Keratinocyte (primary cell): ENCODE measurements at regions not wholly inside any gene's neighbourhood (a gene's known extent, or its start where the extent isn't known, plus 50 kb on each side); places are given as distances from the start of the nearest gene placed in this dataset.

ENCODE experiments used
- DNase-seq: peaks from one replicate; pipeline ENCODE4 v3.0.0-alpha.2; 2011; ENCODE audit warnings: low read depth, missing footprints, low spot score
- FAIRE-seq: peaks from 2 replicates; lab custom pipeline; 2011; peaks lifted over from hg19 to GRCh38; lab: Jason Lieb, UNC
- H2AFZ ChIP-seq: 2 replicates; pipeline ENCODE4 v1.6.0; 2012; ENCODE audit warnings: low read length, control low read depth, inconsistent platforms; ENCODE audit not compliant: control insufficient read depth
- H3K27ac ChIP-seq: 2 replicates; pipeline ENCODE4 v1.5.1; 2011; ENCODE audit warnings: low read length; ENCODE audit not compliant: control insufficient read depth, insufficient read depth
- H3K27me3 ChIP-seq: 3 replicates; pipeline ENCODE4 v1.6.0; 2011; ENCODE audit warnings: low read length; ENCODE audit not compliant: control insufficient read depth, insufficient read depth; ENCODE audit errors: extremely low read depth
- H3K36me3 ChIP-seq, 2 experiments: 2 replicates in 1 of 2; 3 replicates in 1 of 2; pipeline ENCODE4 v1.5.1; 2011; ENCODE audit warnings: low read length in 2 of 2, mild to moderate bottlenecking in 1 of 2; ENCODE audit not compliant: control insufficient read depth in 2 of 2, insufficient read depth in 2 of 2; ENCODE audit errors: extremely low read depth in 1 of 2
- H3K4me1 ChIP-seq: 3 replicates; pipeline ENCODE4 v1.5.1; 2011; ENCODE audit warnings: low read length; ENCODE audit not compliant: control insufficient read depth, insufficient read depth; ENCODE audit errors: extremely low read depth
- H3K4me2 ChIP-seq: 3 replicates; pipeline ENCODE4 v1.6.0; 2011; ENCODE audit warnings: low read depth, low read length; ENCODE audit not compliant: control insufficient read depth, insufficient read depth; ENCODE audit errors: extremely low read depth
- H3K4me3 ChIP-seq, 3 experiments: fragments of 200-600 bp in 1 of 3; sonication (generic) in 1 of 3; 2 replicates in 2 of 3; 3 replicates in 1 of 3; pipeline ENCODE4 v1.5.1; 2011 to 2016; ENCODE audit warnings: low read length in 3 of 3, mild to moderate bottlenecking in 3 of 3, control low read depth in 2 of 3, inconsistent platforms in 1 of 3, low read depth in 1 of 3, mixed read lengths in 1 of 3, mixed run types in 1 of 3, moderate library complexity in 1 of 3; ENCODE audit not compliant: control insufficient read depth in 2 of 3, insufficient read depth in 2 of 3; ENCODE audit errors: extremely low read depth in 1 of 3
- H3K79me2 ChIP-seq: 2 replicates; pipeline ENCODE4 v1.6.0; 2012; ENCODE audit warnings: low read length; ENCODE audit not compliant: control insufficient read depth, insufficient read depth
- H3K9ac ChIP-seq: 3 replicates; pipeline ENCODE4 v1.6.0; 2011; ENCODE audit warnings: low read length; ENCODE audit not compliant: control insufficient read depth, insufficient read depth; ENCODE audit errors: extremely low read depth
- H3K9me1 ChIP-seq: 3 replicates; pipeline ENCODE4 v1.6.0; 2011; ENCODE audit warnings: low read length; ENCODE audit not compliant: control insufficient read depth, insufficient read depth; ENCODE audit errors: extremely low read depth
- H3K9me3 ChIP-seq: 2 replicates; pipeline ENCODE4 v1.5.1; 2012; ENCODE audit warnings: low read depth, low read length; ENCODE audit not compliant: control insufficient read depth
- H4K20me1 ChIP-seq: 3 replicates; pipeline ENCODE4 v1.6.0; 2011; ENCODE audit warnings: low read length; ENCODE audit not compliant: control insufficient read depth, insufficient read depth; ENCODE audit errors: extremely low read depth
- CTCF ChIP-seq, 3 experiments: IDR thresholded peaks in 1 of 3; conservative IDR thresholded peaks in 1 of 3; optimal IDR thresholded peaks in 1 of 3; 2 replicates in 2 of 3; 3 replicates in 1 of 3; pipeline versions ENCODE3 to v1.5.1; 2011; ENCODE audit warnings: low read length in 3 of 3, mild to moderate bottlenecking in 3 of 3, moderate library complexity in 2 of 3, control low read depth in 1 of 3, inconsistent platforms in 1 of 3; ENCODE audit not compliant: insufficient read depth in 2 of 3; ENCODE audit errors: extremely low read depth in 1 of 3
- EZH2 ChIP-seq: IDR thresholded peaks from one replicate; pipeline ENCODE4 v1.6.1; 2012; ENCODE audit warnings: inconsistent platforms, mild to moderate bottlenecking, low read length, moderate library complexity
- dilution Hi-C: fragments of 300-500 bp; cut with MboI; formaldehyde crosslinking; loops from one replicate; pipeline ENCODE4 v1.7.0; 2020; ENCODE audit warnings: low sequenced_read_pairs; ENCODE audit not compliant: extremely low pct_ligation_motif_present

DNA sequence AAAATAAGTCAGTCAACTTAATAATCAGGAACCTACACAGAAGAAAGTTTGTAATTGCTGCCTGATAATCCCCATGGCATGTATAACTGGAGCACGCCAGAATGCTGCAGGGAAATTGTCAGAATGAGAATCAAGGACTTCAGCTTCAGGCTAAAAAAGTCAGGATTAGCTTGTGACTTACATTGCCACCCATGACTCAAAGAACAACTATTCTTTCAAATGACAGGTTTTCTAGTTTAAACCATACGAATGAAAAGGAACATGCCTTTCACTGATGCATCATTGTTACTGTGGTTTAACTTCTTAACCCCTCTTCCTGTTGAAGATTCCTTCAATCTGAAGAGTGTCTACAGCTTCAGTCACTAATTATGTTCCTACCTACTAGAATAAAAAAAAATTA is 112.4 kb downstream of the ISL1 start:
- Histone ChIP-seq H3K79me2 (no peaks in the 10 kb centered on the region), H4K20me1 (no peaks in the 10 kb centered on the region), H3K27me3 (no peaks in the 10 kb centered on the region), H3K9ac (no peak overlapping the region), H3K27ac (peak overlapping the region; percentile 55), H3K4me3 (peak overlapping the region in 1 of 3 experiments; percentile 40), H3K36me3 (no peaks in the 10 kb centered on the region), H3K4me2 (peak overlapping the region; percentile 67), H3K9me1 (no peaks in the 10 kb centered on the region), H3K9me3 (no peaks in the 10 kb centered on the region), H2AFZ (no peak overlapping the region), H3K4me1 (peaks cover 24% of the 10 kb centered on the region)
- TF ChIP-seq EZH2 = no peak
- no peak for TF ChIP-seq CTCF (optimal IDR thresholded peaks at IDR 0.05 in 1 of 3, IDR thresholded peaks at IDR 0.05 in 1 of 3, conservative IDR thresholded peaks at IDR 0.05 in 1 of 3; ENCODE audit: extremely low read depth in 1 of 3, insufficient read depth in 2 of 3, low read length in 3 of 3)
- dilution Hi-C loops = no loop called here
- DNase-seq (peak; percentile 44), FAIRE-seq (peak; percentile 95)

DNA sequence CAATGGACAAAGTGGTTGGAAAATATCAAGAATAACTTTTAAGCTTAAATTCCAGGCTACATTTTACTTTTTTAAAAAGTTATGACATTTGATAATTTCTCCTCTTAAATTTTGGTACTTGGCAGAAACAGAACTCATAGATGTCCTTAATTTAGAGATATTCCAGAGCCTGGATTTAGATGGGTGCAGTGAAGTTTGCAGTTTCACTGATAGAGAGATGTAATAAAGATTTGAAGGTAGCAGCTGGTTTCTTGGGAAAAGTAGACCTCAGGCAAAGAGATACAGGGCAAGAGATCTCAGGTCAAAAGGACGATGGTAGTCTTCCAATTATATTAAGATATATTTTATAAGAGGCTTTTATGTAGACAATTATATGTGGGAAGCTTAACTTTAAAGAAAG is 134.6 kb downstream of the ISL1 start:
- Histone ChIP-seq H3K27ac (no peak overlapping the region), H3K9ac (no peak overlapping the region), H3K9me3 (no peaks in the 10 kb centered on the region), H3K4me2 (no peak overlapping the region), H3K4me3 (no peak overlapping the region), H2AFZ (no peak overlapping the region), H3K79me2 (no peaks in the 10 kb centered on the region), H3K4me1 (no peaks in the 10 kb centered on the region), H3K36me3 (no peaks in the 10 kb centered on the region), H3K27me3 (no peaks in the 10 kb centered on the region), H3K9me1 (no peaks in the 10 kb centered on the region), H4K20me1 (no peaks in the 10 kb centered on the region)
- TF ChIP-seq EZH2 (no peak), CTCF (optimal IDR thresholded peaks at IDR 0.05 in 1 of 3, IDR thresholded peaks at IDR 0.05 in 1 of 3, conservative IDR thresholded peaks at IDR 0.05 in 1 of 3; ENCODE audit: extremely low read depth in 1 of 3, insufficient read depth in 2 of 3, low read length in 3 of 3) (no peak)
- dilution Hi-C loops = no loop called here
- FAIRE-seq = no peak
- no peak for DNase-seq
